Panc1 (cell line): ENCODE measurements at regions not wholly inside any gene's neighbourhood (a gene's known extent, or its start where the extent isn't known, plus 50 kb on each side); places are given as distances from the start of the nearest gene placed in this dataset.

Experiments
- ATAC-seq: fragments of 200-7000 bp; cut with Tn5 transposase; 2 replicates; pipeline ENCODE4 v1.9.1; 2020; ENCODE audit warnings: mild to moderate bottlenecking, moderate library complexity
- BruUV-seq: library from RNA; stranded (reverse); fragments of 400-500 nt; replicated peaks from 2 replicates; lab custom pipeline; 2021; lab: Mats Ljungman, UMichigan
- CTCF ChIA-PET: fragments of 300-600 bp; sonication (Branson Sonifier 250); formaldehyde crosslinking; loops from one replicate; lab custom pipeline; 2022; ENCODE audit warnings: antibody characterized with exemption; lab: Charles Lee
- POLR2A ChIA-PET: fragments of 300-600 bp; sonication (Branson Sonifier 250); formaldehyde crosslinking; loops from one replicate; lab custom pipeline; 2022; ENCODE audit warnings: antibody characterized with exemption; lab: Charles Lee
- DNase-seq: peaks from one replicate; pipeline ENCODE4 v3.0.0-alpha.2; 2010; ENCODE audit warnings: low read depth, low spot score
- H3K27ac ChIP-seq: 2 replicates; pipeline ENCODE4 v1.5.1; 2011; ENCODE audit warnings: mild to moderate bottlenecking, low read length, inconsistent platforms
- H3K27me3 ChIP-seq: fragments of 200-500 bp; sonication (Bioruptor generic); 2 replicates; pipeline ENCODE4 v1.6.0; 2014; ENCODE audit warnings: low read length, inconsistent platforms; ENCODE audit not compliant: control insufficient read depth, insufficient read depth
- H3K36me3 ChIP-seq: fragments of 200-500 bp; sonication (Bioruptor generic); 2 replicates; pipeline ENCODE4 v1.5.1; 2014; ENCODE audit warnings: inconsistent platforms, mild to moderate bottlenecking, low read length, moderate library complexity; ENCODE audit not compliant: control insufficient read depth, insufficient read depth
- H3K4me1 ChIP-seq: 2 replicates; pipeline ENCODE4 v1.5.1; 2011; ENCODE audit warnings: inconsistent platforms, mild to moderate bottlenecking, low read length, moderate library complexity; ENCODE audit not compliant: control insufficient read depth, insufficient read depth
- H3K4me3 ChIP-seq, 2 experiments: 2 replicates each; pipeline ENCODE4 v1.5.1; 2011 to 2012; ENCODE audit warnings: low read depth in 2 of 2, low read length in 2 of 2, mild to moderate bottlenecking in 2 of 2, inconsistent platforms in 1 of 2, moderate library complexity in 1 of 2
- H3K9me3 ChIP-seq: fragments of 200-500 bp; sonication (Bioruptor generic); 2 replicates; pipeline ENCODE4 v1.5.1; 2014; ENCODE audit warnings: low read depth, mild to moderate bottlenecking, inconsistent platforms, low read length, moderate library complexity; ENCODE audit not compliant: control insufficient read depth, insufficient read depth
- CTCF ChIP-seq: fragments of 450-650 bp; IDR thresholded peaks from 2 replicates; pipeline ENCODE4 v1.5.1; 2017; ENCODE audit warnings: mild to moderate bottlenecking
- POLR2AphosphoS5 ChIP-seq: IDR thresholded peaks from 2 replicates; pipeline ENCODE4 v1.6.1; 2012; ENCODE audit warnings: mild to moderate bottlenecking, low read depth, low read length, moderate library complexity
- REST ChIP-seq, 2 experiments: IDR thresholded peaks; 2 replicates each; pipeline ENCODE4 v1.6.1; 2011 to 2012; ENCODE audit warnings: low read depth in 2 of 2, control low read depth in 1 of 2, low read length in 1 of 2, mild to moderate bottlenecking in 1 of 2, moderate library complexity in 1 of 2; ENCODE audit not compliant: insufficient read depth in 1 of 2
- SIN3A ChIP-seq: IDR thresholded peaks from 2 replicates; pipeline ENCODE4 v1.6.1; 2012; ENCODE audit warnings: low read depth, mild to moderate bottlenecking, low read length, moderate library complexity, borderline replicate concordance; ENCODE audit not compliant: insufficient read depth
- TCF7L2 ChIP-seq: IDR thresholded peaks from 2 replicates; pipeline ENCODE4 v1.6.1; 2011; ENCODE audit warnings: mild to moderate bottlenecking, low read depth, low read length, inconsistent platforms
- in situ Hi-C: cut with HindIII; loops from 2 replicates; pipeline ENCODE4 v1.10.0; 2016; ENCODE audit warnings: low sequenced_read_pairs, low pct_unique_long_range_greater_than_20kb
- intact Hi-C: fragments of 100-400 bp; cut with micrococcal nuclease; formaldehyde crosslinking; loops from one replicate; pipeline ENCODE4 v1.10.0; 2022; ENCODE audit not compliant: unreplicated experiment

- H3K4me1 ChIP-seq = peaks cover 44% of the 10 kb centered on the region
- DNase-seq (no peak), ATAC-seq (peak; percentile 60)
- no TSS peak for BruUV-seq
- intact Hi-C loops (loop anchor here (5.0 kb wide), 1 partner anchor 214 kb away; no protein-coding TSS in a partner anchor), in situ Hi-C loops (no loop called here)
- no peaks in the 10 kb centered on the region for H3K27me3 ChIP-seq
- no peaks in the 10 kb centered on the region for H3K36me3 ChIP-seq
- CTCF ChIA-PET = interaction anchor here (0.6 to 1.5 kb wide), 12 partner anchors 9 to 492 kb away, joined by 3 to 9 read pairs (median 4); no protein-coding TSS in a partner anchor
- no peaks in the 10 kb centered on the region for H3K9me3 ChIP-seq
- H3K4me3 ChIP-seq = peak overlapping the region; percentile 42 to 63
- peak overlapping the region; percentile 82 for H3K27ac ChIP-seq
- POLR2A ChIA-PET = interaction anchor here (0.7 to 0.8 kb wide), 3 partner anchors 34 to 59 kb away, joined by 3 to 6 read pairs (median 3); no protein-coding TSS in a partner anchor
- no peak for TF ChIP-seq CTCF
- TF ChIP-seq TCF7L2 = no peak
- no peak for TF ChIP-seq POLR2AphosphoS5
- no peak for TF ChIP-seq REST (IDR thresholded peaks at IDR 0.05; ENCODE audit: insufficient read depth in 1 of 2, low read depth in 2 of 2, low read length in 1 of 2)
- TF ChIP-seq SIN3A = no peak
Observed at GRCh38 chr6:56851074-56851473, 103.8 kb upstream of the BEND6 start.

GRCh38 chr6:56850626-56851025 lies 104.3 kb upstream of the BEND6 start:
- Histone ChIP-seq H3K36me3 (no peaks in the 10 kb centered on the region), H3K9me3 (no peaks in the 10 kb centered on the region), H3K4me1 (peaks cover 48% of the 10 kb centered on the region), H3K27ac (peak overlapping the region; percentile 82), H3K27me3 (no peaks in the 10 kb centered on the region), H3K4me3 (peak overlapping the region; percentile 42 to 63)
- in situ Hi-C loops (no loop called here), intact Hi-C loops (loop anchor here (5.0 kb wide), 1 partner anchor 213 kb away; no protein-coding TSS in a partner anchor)
- TF ChIP-seq SIN3A (no peak), CTCF (0 out of 2 replicates have a peak, but pooled peaks have one; percentile 5)
- ChIA-PET CTCF (interaction anchor here (1.0 to 1.5 kb wide), 3 partner anchors 12 to 213 kb away, joined by 3 to 5 read pairs (median 4); no protein-coding TSS in a partner anchor), POLR2A (interaction anchor here (0.6 to 0.7 kb wide), 2 partner anchors 40 to 59 kb away, joined by 3 to 4 read pairs; no protein-coding TSS in a partner anchor)
- no peak for DNase-seq
- ATAC-seq = 0 out of 2 replicates have a peak, but pooled peaks have one; percentile 4
- BruUV-seq = TSS peak; percentile 80
